Right lobe of liver (tissue), 6 donors: ENCODE measurements at regions not wholly inside any gene's neighbourhood (a gene's known extent, or its start where the extent isn't known, plus 50 kb on each side); places are given as distances from the start of the nearest gene placed in this dataset.

Experiments
- ATAC-seq, 4 donors: fragments of 200-7000 bp; cut with Tn5 transposase; one replicate each; pipeline ENCODE4 v1.9.1; 2020; ENCODE audit warnings: mild to moderate bottlenecking in 4 of 4, moderate library complexity in 4 of 4
- DNase-seq, 3 donors: peaks; one replicate each; pipeline ENCODE4 v3.0.0-alpha.2; 2020
- H3K27ac ChIP-seq, 3 donors: fragments of 200-600 bp; one replicate each; pipeline ENCODE4 v1.8.0; 2022
- H3K27me3 ChIP-seq, 2 donors: fragments of 200-600 bp; one replicate each; pipeline ENCODE4 v1.8.0; 2022
- H3K36me3 ChIP-seq, 4 donors: fragments of 200-600 bp; sonication (generic) in 1 of 4; one replicate each; pipeline versions ENCODE4 v1.5.1 to v1.8.0; 2017 to 2022; ENCODE audit warnings: control low read depth in 1 of 4
- H3K4me1 ChIP-seq, 4 donors: fragments of 200-600 bp; sonication (generic) in 1 of 4; one replicate each; pipeline versions ENCODE4 v1.5.1 to v1.8.0; 2017 to 2022; ENCODE audit warnings: control low read depth in 1 of 4
- H3K4me3 ChIP-seq, 3 donors: fragments of 200-600 bp; one replicate each; pipeline ENCODE4 v1.8.0; 2022
- H3K9me3 ChIP-seq, 4 donors: fragments of 200-600 bp; sonication (generic) in 1 of 4; one replicate each; pipeline versions ENCODE4 v1.5.1 to v1.8.0; 2017 to 2022; ENCODE audit warnings: control low read depth in 1 of 4
- CTCF ChIP-seq, 4 donors: fragments of 200-600 bp in 3 of 4; fragments of 450-650 bp in 1 of 4; IDR thresholded peaks; one replicate each; pipeline versions ENCODE4 v1.5.1 to v1.8.0; 2016 to 2022; ENCODE audit warnings: antibody characterized with exemption in 4 of 4, mild to moderate bottlenecking in 2 of 4
- POLR2A ChIP-seq: fragments of 450-650 bp; IDR thresholded peaks from one replicate; pipeline ENCODE4 v1.6.1; 2017; ENCODE audit warnings: antibody characterized with exemption, mild to moderate bottlenecking
- WGBS: methylation state at CpG from one replicate; pipeline ENCODE4 v1.1.6; 2018; ENCODE audit warnings: low coverage, low lambda C conversion rate; ENCODE audit not compliant: insufficient coverage; ENCODE audit errors: missing lambda C conversion rate; 5-methylcytosine and 5-hydroxymethylcytosine counted together
- intact Hi-C, 2 donors: fragments of 100-400 bp; cut with DNase I; formaldehyde crosslinking; loops; one replicate each; pipeline versions ENCODE4 v1.11.2 to v1.14.1; 2022
- donor health status: DM: no; HTN: yes; CAD: no.
- donor health status: DM: no; HTN: no; CAD: no.
- donor health status: DM: no; HTN: no; CAD: no.
- donor health status: DM: no; HTN: yes; CAD: no.
- donor health status: DM: no; HTN: yes; CAD: no.

- Histone ChIP-seq H3K4me1 (peaks cover 0 to 20% (median 3%) of the 10 kb centered on the region in 4 donors), H3K27ac (peak overlapping the region; percentile 67 to 88 (median 69)), H3K4me3 (peak overlapping the region; percentile 47 to 69 (median 61)), H3K9me3 (no peaks in the 10 kb centered on the region), H3K36me3 (no peaks in the 10 kb centered on the region), H3K27me3 (no peaks in the 10 kb centered on the region)
- no peak for TF ChIP-seq POLR2A
- peak in 1 of 4 donors; percentile 10 for TF ChIP-seq CTCF (IDR thresholded peaks at IDR 0.05)
- DNase-seq (peak in 1 of 3 donors; percentile 62), ATAC-seq (peak in 3 of 4 donors; percentile 8 to 18 (median 12))
- 1% methylated on average over 26 of the region's 26 CpGs for WGBS
- intact Hi-C loops, result no loop called here
Observed at GRCh38 chr6:26197933-26198721, 110.9 kb downstream of the HFE start.

DNA sequence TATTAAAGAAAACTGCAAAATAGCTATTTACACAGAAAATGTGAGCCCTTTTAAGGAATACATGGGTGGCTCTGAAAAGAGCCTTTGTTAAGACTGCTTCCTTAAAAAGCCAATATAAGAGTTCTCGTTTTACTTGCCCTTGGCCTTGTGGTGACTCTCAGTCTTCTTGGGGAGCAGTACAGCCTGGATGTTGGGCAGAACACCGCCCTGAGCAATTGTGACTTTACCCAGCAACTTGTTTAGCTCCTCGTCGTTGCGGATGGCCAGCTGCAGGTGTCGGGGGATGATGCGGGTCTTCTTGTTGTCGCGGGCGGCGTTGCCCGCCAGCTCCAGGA, 111.5 kb downstream of the HFE start:
- no peaks in the 10 kb centered on the region for H3K27me3 ChIP-seq
- H3K4me1 ChIP-seq, result peaks cover 0 to 22% (median 3%) of the 10 kb centered on the region in 4 donors
- intact Hi-C loops, result no loop called here
- peak overlapping the region; percentile 67 to 88 (median 69) for H3K27ac ChIP-seq
- 0% methylated on average over 1 of the region's 12 CpGs for WGBS
- H3K9me3 ChIP-seq, result no peaks in the 10 kb centered on the region
- H3K4me3 ChIP-seq, result peak overlapping the region; percentile 47 to 69 (median 61)
- ATAC-seq, result peak in 3 of 4 donors; percentile 1 to 7 (median 5)
- DNase-seq, result no peak
- H3K36me3 ChIP-seq, result no peaks in the 10 kb centered on the region
- TF ChIP-seq POLR2A, result no peak

DNA sequence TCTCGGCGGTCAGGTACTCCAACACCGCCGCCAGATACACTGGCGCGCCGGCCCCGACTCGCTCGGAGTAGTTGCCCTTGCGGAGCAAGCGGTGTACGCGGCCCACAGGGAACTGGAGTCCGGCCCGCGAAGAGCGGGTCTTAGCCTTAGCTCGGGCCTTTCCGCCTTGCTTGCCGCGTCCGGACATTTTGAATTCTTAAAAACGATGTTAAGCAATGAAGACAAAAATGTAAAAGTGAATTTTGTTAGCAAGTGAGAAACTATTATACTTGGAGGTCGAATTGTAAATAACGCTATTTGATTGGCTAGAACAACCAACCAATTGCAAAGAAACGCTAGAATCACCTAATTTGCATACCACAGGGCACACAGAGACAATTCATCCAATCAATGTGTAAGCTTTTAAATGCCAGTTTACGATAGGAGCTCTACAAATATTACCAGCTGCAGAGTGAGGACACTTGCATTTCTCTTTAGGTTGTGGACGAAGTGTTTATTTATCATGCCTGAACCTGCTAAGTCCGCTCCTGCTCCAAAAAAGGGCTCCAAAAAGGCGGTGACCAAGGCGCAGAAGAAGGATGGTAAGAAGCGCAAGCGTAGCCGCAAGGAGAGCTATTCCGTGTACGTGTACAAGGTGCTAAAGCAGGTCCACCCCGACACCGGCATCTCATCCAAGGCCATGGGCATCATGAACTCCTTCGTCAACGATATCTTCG, 112.0 kb downstream of the HFE start:
- WGBS, result under 1% methylated on average over 32 of the region's 42 CpGs

DNA sequence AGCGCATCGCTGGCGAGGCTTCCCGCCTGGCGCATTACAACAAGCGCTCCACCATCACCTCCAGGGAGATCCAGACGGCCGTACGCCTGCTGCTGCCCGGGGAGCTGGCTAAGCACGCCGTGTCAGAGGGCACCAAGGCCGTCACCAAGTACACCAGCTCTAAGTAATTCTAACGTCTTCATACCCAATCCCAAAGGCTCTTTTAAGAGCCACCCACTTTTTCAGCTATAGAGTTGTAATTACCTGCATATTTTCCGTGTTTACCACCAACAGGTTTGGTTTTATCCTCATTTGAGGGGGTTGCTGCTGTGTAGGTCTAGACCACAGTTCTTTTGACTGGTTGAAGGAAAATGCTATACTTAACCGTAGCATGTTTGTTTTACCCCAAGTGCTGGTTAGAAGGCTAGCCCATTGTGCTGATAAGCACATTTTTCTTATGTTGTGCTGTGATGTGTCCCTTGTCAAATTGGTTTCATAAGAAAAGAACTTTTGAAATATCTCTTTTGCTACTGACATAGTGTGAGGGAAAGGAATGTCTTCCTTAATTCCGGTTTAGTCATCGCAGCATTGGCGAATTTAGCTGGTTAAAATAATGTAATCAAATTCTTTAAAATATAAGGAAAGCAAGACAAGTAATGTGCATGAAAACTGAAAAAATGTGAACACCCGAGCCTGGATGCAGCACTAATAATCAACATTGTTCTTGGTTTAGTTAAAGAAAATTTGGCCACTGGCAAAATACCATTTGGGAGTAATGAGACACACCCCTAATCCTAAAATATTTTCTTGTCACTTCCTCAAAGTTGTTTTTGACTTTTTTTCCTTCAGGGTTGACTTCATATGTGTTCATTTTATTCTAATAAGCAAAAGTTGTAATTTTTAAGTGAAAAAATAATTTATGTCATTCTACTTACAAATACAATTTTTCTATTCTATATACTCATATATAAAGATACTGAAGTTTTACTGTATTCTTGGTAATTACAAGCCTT, 112.8 kb downstream of the HFE start:
- Histone ChIP-seq H3K4me1 (peaks cover 0 to 20% (median 3%) of the 10 kb centered on the region in 4 donors), H3K27ac (peak overlapping the region; percentile 60 to 73 (median 69)), H3K4me3 (peak overlapping the region; percentile 16 to 69 (median 38)), H3K36me3 (no peaks in the 10 kb centered on the region), H3K9me3 (no peaks in the 10 kb centered on the region), H3K27me3 (no peaks in the 10 kb centered on the region)
- intact Hi-C loops, result no loop called here
- no peak for DNase-seq
- ATAC-seq, result peak in 2 of 4 donors; percentile 0 to 1
- 10% methylated on average over 13 of the region's 20 CpGs for WGBS
- no peak for TF ChIP-seq CTCF (IDR thresholded peaks at IDR 0.05)
- no peak for TF ChIP-seq POLR2A

More for the DNA sequence above, 112.0 kb downstream of the HFE start:
- DNase-seq (peak; percentile 76 to 84 (median 80)), ATAC-seq (peak; percentile 74 to 89 (median 82))
- H3K4me3 ChIP-seq, result peak overlapping the region; percentile 47 to 69 (median 61)
- intact Hi-C loops, result no loop called here
- H3K36me3 ChIP-seq, result no peaks in the 10 kb centered on the region
- H3K27me3 ChIP-seq, result no peaks in the 10 kb centered on the region
- peaks cover 0 to 25% (median 3%) of the 10 kb centered on the region in 4 donors for H3K4me1 ChIP-seq
- no peaks in the 10 kb centered on the region for H3K9me3 ChIP-seq
- H3K27ac ChIP-seq, result peak overlapping the region; percentile 67 to 88 (median 69)
- TF ChIP-seq POLR2A, result peak; percentile 90
- TF ChIP-seq CTCF (IDR thresholded peaks at IDR 0.05), result no peak
